HG03060 (cell line): ENCODE measurements at regions not wholly inside any gene's neighbourhood (a gene's known extent, or its start where the extent isn't known, plus 50 kb on each side); places are given as distances from the start of the nearest gene placed in this dataset.
"Not testable (repeated sequence)": the region's sequence is repeated elsewhere in the genome, so short reads cannot be mapped to it uniquely, and the experiment has no call there.

ENCODE experiments used
- ATAC-seq: cut with Tn5 transposase; IDR thresholded peaks from one replicate; pipeline ENCODE4 v1.9.1; 2021; ENCODE audit warnings: low read depth, moderate number of reproducible peaks; ENCODE audit not compliant: unreplicated experiment

DNA sequence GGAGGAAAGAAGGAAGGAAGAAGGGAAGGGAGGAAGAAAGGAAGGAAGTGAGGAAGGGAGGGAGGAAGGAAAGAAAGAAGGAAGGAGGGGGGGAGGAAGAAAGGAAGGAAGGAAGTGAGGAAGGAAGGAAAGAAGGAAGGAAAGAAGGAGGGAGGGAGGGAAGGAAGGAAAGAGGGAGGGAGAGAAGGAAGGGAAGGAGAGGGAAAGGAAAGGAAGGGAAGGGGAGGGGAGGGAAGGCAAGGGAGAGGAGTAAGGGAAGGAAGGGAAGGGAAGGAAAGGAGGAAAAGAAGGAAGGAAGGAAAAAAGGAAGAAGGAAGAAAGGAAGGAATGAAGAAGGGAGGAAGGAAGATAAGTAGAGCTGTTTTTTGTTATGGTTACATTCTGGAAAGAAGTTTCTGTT, 141.2 kb downstream of the LRRC3B start:
- ATAC-seq: no peak

DNA sequence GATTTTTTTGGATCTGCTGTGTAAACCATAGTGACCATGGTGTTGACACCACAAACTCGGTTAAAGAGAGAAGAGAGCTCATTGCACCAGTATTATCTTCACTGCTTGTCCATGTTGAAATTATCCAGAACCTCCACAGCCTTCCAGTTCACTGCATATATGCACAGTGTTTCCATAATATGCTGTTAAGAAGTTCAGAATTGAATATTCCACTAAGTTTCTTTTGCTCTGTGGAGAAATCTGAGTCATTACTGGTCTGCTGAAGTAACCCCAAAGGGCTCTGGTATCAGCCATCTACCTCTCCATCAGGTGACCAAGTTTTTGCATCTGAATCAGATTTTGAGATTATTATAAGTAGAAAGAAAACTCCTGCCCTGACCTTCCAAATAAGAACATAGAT, 143.5 kb downstream of the LRRC3B start:
- no peak for ATAC-seq

DNA sequence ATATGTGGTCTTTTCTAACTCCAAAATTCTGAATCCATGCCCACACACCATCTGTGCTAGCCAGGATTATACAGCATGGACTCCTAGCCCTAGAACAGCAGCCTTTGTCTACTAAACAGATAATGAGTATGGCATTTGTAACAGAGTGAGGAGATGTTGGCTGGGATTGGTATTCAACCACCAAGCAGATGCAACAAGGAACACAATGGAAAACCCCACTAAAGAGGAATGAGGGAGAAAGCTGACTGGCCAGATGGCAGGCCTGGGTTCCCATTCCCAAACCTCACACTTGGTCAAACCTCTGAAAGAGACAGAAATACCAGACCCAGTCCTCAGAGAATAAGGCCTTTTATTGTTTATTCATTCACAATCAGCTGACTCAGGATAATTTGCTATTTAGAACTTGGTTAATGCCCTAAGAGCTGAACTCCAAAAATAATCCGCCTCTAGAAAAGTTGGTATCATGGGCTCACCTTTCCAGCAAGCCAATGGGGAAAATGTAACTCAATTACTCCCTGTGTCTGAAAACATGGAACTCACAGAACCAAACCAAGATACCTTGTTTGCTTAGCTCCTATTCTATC, 145.6 kb downstream of the LRRC3B start:
- ATAC-seq: no peak

- ATAC-seq: no peak
These were observed 177.2 kb downstream of the LRRC3B start for GRCh38 chr3:26799679-26800317.

- no peak for ATAC-seq
These were observed 184.7 kb downstream of the LRRC3B start for GRCh38 chr3:26807272-26807671.

DNA sequence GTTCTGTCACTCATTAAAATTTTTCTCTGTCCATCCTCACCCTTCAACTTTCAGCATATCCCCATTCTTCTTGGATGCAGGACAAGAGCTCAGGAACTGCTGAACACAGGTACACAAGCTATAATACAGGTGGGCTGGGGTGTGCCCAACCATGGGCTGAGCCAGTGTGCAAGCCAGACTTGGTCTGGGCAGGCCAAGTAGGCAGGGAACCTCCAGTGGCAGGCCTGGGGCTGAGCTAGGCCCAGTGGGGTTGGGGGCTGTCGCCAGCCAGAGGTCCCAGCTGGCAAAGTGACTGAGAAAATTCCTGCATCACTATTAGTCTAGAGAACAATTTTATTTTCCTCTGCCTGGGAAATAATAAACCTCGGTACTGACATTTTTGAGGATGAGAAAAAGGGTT, 202.9 kb downstream of the LRRC3B start:
- no peak for ATAC-seq

GRCh38 chr3:26827169-26827568, 204.6 kb downstream of the LRRC3B start:
- no peak for ATAC-seq

DNA sequence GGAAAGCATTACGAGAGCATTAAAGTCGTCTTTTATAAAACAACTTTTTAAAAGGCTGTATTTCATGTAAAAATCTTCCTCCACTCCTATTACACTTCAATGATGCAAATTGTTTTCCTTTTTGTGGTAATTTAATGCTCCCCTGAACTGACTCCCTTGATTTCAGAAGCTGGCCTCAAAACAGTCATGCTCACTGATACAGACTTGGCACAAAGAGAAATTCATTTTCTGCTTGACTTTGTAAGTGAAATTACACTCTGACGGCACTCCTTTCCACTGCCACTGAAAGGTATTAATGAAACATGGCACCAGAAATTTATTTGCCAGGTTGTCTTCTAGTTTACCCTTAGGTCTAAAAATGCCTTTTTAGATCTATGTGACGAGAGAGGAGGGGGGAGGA, 215.5 kb downstream of the LRRC3B start:
- ATAC-seq: no peak

DNA sequence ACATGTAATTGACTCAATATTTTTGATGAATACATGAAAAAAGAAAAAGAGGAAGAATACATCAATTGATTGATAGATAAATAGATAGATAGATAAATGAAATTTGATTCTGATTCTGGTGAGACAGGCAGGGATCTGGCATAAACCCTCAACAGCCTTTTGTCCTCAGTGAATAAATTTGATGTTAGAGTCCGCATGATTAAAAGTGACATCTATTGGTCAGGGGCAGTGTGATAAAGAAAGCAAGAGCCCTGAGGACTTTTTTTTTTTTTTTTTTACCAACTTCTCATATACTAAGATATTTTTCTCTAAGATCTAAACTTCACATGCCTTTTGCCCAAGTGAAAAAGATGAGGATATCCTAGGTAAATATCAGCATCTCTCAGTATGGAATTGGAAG, 216.4 kb downstream of the LRRC3B start:
- ATAC-seq: no peak

- no peak for ATAC-seq
These were observed 217.8 kb downstream of the LRRC3B start for GRCh38 chr3:26840272-26840870.

- no peak for ATAC-seq
These were observed 222.6 kb downstream of the LRRC3B start for GRCh38 chr3:26845194-26845593.

DNA sequence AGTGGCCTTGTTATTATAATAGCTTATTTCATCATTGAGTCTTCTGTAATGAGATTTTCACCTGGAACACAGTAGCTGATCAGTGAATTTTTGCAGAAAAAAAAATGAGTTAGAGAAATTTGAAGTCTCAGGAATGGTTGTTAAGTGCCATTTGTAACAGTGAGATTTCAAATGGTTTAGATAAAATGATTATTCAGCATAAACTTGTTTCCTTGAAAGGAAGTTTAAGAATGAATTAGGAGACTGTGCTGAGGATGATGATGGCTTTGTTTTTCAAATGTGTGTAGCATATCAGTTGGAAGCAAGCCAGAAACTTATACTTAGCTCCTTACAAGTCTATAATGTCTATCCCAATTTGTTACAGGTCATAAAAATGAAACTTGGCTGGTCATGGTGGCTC, 225.1 kb downstream of the LRRC3B start:
- ATAC-seq: no peak

- ATAC-seq: no peak
These were observed 271.9 kb downstream of the LRRC3B start for GRCh38 chr3:26894443-26894842.

DNA sequence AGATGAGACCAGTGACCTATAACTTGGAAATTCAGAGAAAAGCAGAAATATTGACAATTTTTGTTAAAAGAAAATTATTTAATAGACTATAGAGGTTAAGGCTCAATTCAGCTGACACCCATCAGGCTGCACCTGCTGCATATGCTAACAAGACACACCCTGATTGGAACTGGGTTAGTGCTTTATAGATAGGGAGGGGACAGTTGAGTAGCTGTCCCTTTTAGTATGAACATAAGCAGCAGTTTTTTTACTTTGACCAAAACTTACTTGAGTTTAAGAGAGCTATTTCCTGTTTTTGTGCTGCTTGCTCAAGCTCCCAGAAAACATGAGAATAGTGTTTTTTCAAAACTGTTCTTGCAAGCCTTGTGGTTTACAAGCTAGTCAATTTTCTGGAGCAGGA, 292.6 kb downstream of the LRRC3B start:
- ATAC-seq: no peak

DNA sequence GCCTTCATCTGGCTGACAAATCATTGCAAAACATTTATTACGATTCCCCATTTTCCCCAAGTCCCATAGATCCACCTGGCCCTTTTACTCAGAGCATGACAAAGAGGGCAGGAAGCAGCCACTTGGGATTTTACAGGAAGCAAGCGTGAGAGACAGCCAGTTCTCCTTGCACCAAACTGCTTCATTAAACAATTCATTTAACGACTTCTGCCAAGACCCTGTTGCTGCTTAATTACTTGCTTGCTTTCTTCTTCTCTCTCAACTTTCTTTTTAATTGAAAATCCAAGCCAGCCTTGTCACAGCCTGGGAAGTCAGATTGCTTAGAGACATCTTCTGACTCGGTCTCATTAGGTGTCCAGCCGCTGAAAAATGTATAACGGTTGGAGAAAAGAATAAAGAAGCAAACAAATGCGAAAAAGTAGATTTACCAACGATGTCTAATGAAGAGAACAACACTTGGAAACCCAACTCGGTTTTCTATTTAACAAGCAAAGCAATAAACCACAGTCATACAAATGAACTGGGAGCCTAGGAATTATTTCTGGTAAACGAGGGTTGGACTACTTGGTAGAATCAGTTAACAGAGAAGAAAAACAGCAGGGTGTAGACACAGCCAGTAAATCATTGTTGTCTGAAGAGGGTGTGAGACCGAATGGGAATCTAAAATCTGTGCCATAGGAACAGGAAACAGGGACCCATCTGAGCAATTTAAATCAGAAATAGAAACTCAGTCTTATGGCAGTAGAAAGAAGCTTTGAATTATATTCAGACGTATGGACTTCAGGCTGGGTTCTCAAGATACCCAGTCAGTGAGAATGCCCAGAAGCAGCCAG, 298.3 kb downstream of the LRRC3B start:
- ATAC-seq: no peak

DNA sequence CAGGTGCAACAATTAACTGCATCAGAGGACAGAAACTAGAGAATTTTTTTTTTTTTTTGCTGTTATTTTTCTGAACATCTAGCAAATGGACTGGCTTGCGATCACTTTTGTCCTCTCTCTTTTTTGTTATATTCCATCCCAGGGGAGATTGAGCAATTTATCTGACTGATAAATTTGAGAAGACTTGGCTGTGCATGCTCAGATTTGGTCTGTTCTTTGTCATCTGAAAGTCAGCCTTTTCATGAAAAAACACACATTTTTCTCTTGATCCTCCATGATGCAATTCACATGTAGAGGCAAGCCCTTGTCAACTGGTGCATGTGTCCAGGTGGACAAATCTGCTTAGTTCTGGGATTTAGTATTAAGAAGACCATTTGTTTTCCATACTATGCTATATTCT, 309.3 kb downstream of the LRRC3B start:
- ATAC-seq: no peak

- ATAC-seq: no peak
These were observed 310.2 kb downstream of the LRRC3B start for GRCh38 chr3:26932752-26933151.

DNA sequence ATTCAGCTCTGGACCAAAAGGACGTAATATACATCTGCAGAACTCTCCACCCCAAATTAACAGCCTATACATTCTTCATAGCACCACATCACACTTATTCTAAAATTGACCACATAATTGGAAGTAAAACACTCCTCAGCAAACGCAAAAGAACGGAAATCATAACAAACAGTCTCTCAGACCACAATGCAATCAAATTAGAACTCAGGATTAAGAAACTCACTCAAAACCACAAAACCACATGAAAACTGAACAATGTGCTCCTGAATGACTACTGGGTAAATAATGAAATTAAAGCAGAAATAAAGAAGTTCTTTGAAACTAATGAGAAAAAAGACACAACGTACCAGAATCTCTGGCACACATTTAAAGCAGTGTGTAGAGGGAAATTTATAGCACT, 322.9 kb downstream of the LRRC3B start:
- not testable (repeated sequence) for ATAC-seq

- no peak for ATAC-seq
These were observed 337.8 kb downstream of the LRRC3B start for GRCh38 chr3:26960382-26960781.

- ATAC-seq: peak; percentile 98
These were observed 340.2 kb downstream of the LRRC3B start for GRCh38 chr3:26962492-26963360.

DNA sequence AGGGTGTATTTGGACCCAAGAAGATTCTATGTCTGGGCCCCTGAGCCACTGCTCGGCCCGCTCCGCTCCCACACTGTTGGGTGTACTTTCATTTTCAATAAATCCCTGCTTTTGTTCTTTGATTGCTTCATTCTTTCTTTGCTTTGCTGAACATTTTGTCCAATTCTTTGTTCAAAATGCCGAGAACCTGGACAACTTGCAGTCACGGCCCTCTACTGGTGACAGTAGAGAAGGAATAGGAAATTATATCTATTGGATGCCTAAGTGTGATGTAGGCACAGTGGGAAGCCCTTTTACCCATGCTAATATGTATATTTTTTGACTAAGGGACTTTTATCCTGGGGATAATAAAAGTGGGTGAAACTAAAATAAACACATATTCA, 340.8 kb downstream of the LRRC3B start:
- no peak for ATAC-seq
